Stimulated activated effector memory CD8-positive, alpha-beta T cell treated with anti-CD3 and anti-CD28 coated beads, Interleukin-12 subunit alpha, Interleukin-12 subunit beta, amount 100 ng/mL, for 72 hours (primary cell): ENCODE measurements at regions not wholly inside any gene's neighbourhood (a gene's known extent, or its start where the extent isn't known, plus 50 kb on each side); places are given as distances from the start of the nearest gene placed in this dataset.
"Not testable (repeated sequence)": the region's sequence is repeated elsewhere in the genome, so short reads cannot be mapped to it uniquely, and the experiment has no call there.

Experiments
- ATAC-seq: fragments of 150-1000 bp; cut with Tn5 transposase; 2 replicates; pipeline ENCODE4 v1.10.0; 2021
- DNase-seq, 2 donors: peaks; one replicate each; pipeline ENCODE4 v3.0.0; 2021 to 2022; ENCODE audit warnings: low spot score in 2 of 2
- H3K27ac Mint-ChIP-seq: one replicate; pipeline ENCODE4 v1.8.0; 2022; ENCODE audit warnings: mild to moderate bottlenecking, mixed read lengths
- H3K36me3 Mint-ChIP-seq: one replicate; pipeline ENCODE4 v1.8.0; 2022; ENCODE audit warnings: mild to moderate bottlenecking, mixed read lengths
- H3K4me1 Mint-ChIP-seq: one replicate; pipeline ENCODE4 v1.8.0; 2022; ENCODE audit warnings: mixed read lengths
- H3K4me3 Mint-ChIP-seq: one replicate; pipeline ENCODE4 v1.8.0; 2022; ENCODE audit warnings: mild to moderate bottlenecking, mixed read lengths
- H3K9me3 Mint-ChIP-seq: one replicate; pipeline ENCODE4 v1.8.0; 2022; ENCODE audit warnings: mixed read lengths

- Mint-ChIP-seq H3K36me3 (no peaks in the 10 kb centered on the region), H3K27ac (no peak overlapping the region), H3K4me1 (no peaks in the 10 kb centered on the region), H3K9me3 (no peaks in the 10 kb centered on the region), H3K4me3 (no peak overlapping the region)
- no peak for ATAC-seq
- DNase-seq, result no peak
Observed at GRCh38 chr10:94239696-94240095, 123.0 kb downstream of the NOC3L start.

- H3K9me3 Mint-ChIP-seq, result no peaks in the 10 kb centered on the region
- H3K4me3 Mint-ChIP-seq, result no peak overlapping the region
- no peaks in the 10 kb centered on the region for H3K4me1 Mint-ChIP-seq
- DNase-seq (no peak), ATAC-seq (no peak)
- no peaks in the 10 kb centered on the region for H3K36me3 Mint-ChIP-seq
- no peak overlapping the region for H3K27ac Mint-ChIP-seq
Observed at GRCh38 chr10:94240491-94240890, 122.2 kb downstream of the NOC3L start.

- DNase-seq, result no peak
- no peak for ATAC-seq
- Mint-ChIP-seq H3K9me3 (no peaks in the 10 kb centered on the region), H3K27ac (no peak overlapping the region), H3K36me3 (no peaks in the 10 kb centered on the region), H3K4me3 (no peak overlapping the region), H3K4me1 (no peaks in the 10 kb centered on the region)
Observed at GRCh38 chr10:94240901-94241300, 121.8 kb downstream of the NOC3L start.

- ATAC-seq (no peak), DNase-seq (no peak)
- Mint-ChIP-seq H3K4me3 (no peak overlapping the region), H3K36me3 (no peaks in the 10 kb centered on the region), H3K4me1 (no peaks in the 10 kb centered on the region), H3K27ac (no peak overlapping the region), H3K9me3 (no peaks in the 10 kb centered on the region)
Observed at GRCh38 chr10:94251098-94251497, 111.6 kb downstream of the NOC3L start.

GRCh38 chr10:94251568-94251967 is 111.2 kb downstream of the NOC3L start:
- DNase-seq (no peak), ATAC-seq (no peak)
- no peak overlapping the region for H3K4me3 Mint-ChIP-seq
- H3K4me1 Mint-ChIP-seq, result no peaks in the 10 kb centered on the region
- H3K36me3 Mint-ChIP-seq, result no peaks in the 10 kb centered on the region
- no peaks in the 10 kb centered on the region for H3K9me3 Mint-ChIP-seq
- H3K27ac Mint-ChIP-seq, result no peak overlapping the region

- DNase-seq, H3K9me3 Mint-ChIP-seq, ATAC-seq, H3K4me3 Mint-ChIP-seq, H3K36me3 Mint-ChIP-seq, H3K4me1 Mint-ChIP-seq, H3K27ac Mint-ChIP-seq: not testable (repeated sequence)
Observed at GRCh38 chr10:94257407-94257806, 105.3 kb downstream of the NOC3L start.

GRCh38 chr10:94260455-94260854 is 102.3 kb downstream of the NOC3L start:
- no peaks in the 10 kb centered on the region for H3K9me3 Mint-ChIP-seq

GRCh38 chr10:94264085-94264484 is 98.7 kb downstream of the NOC3L start:
- H3K4me1 Mint-ChIP-seq, result no peaks in the 10 kb centered on the region
- H3K9me3 Mint-ChIP-seq, result no peaks in the 10 kb centered on the region
- ATAC-seq (no peak), DNase-seq (no peak)
- no peak overlapping the region for H3K4me3 Mint-ChIP-seq
- no peaks in the 10 kb centered on the region for H3K36me3 Mint-ChIP-seq
- H3K27ac Mint-ChIP-seq, result no peak overlapping the region

More at GRCh38 chr10:94260455-94260854, 102.3 kb downstream of the NOC3L start:
- H3K4me1 Mint-ChIP-seq, result no peaks in the 10 kb centered on the region
- ATAC-seq (no peak), DNase-seq (no peak)
- no peaks in the 10 kb centered on the region for H3K36me3 Mint-ChIP-seq
- H3K4me3 Mint-ChIP-seq, result no peak overlapping the region
- H3K27ac Mint-ChIP-seq, result no peak overlapping the region

GRCh38 chr10:94266091-94266490 is 96.6 kb downstream of the NOC3L start:
- Mint-ChIP-seq H3K36me3 (no peaks in the 10 kb centered on the region), H3K4me1 (no peaks in the 10 kb centered on the region), H3K4me3 (no peak overlapping the region), H3K27ac (no peak overlapping the region), H3K9me3 (no peaks in the 10 kb centered on the region)
- ATAC-seq, result no peak
- no peak for DNase-seq

GRCh38 chr10:94268652-94269051 is 94.1 kb downstream of the NOC3L start:
- Mint-ChIP-seq H3K4me1 (no peaks in the 10 kb centered on the region), H3K4me3 (no peak overlapping the region), H3K36me3 (no peaks in the 10 kb centered on the region), H3K27ac (no peak overlapping the region), H3K9me3 (peaks cover 14% of the 10 kb centered on the region)
- ATAC-seq (no peak), DNase-seq (no peak)

GRCh38 chr10:94274142-94274787 is 88.5 kb downstream of the NOC3L start:
- Mint-ChIP-seq H3K36me3 (no peaks in the 10 kb centered on the region), H3K4me1 (no peaks in the 10 kb centered on the region), H3K9me3 (peaks cover 14% of the 10 kb centered on the region), H3K4me3 (no peak overlapping the region), H3K27ac (no peak overlapping the region)
- no peak for DNase-seq
- ATAC-seq, result no peak

GRCh38 chr10:94276140-94276539 is 86.6 kb downstream of the NOC3L start:
- Mint-ChIP-seq H3K9me3 (peaks cover 14% of the 10 kb centered on the region), H3K27ac (no peak overlapping the region), H3K4me1 (peaks cover 9% of the 10 kb centered on the region), H3K4me3 (no peak overlapping the region), H3K36me3 (no peaks in the 10 kb centered on the region)
- no peak for ATAC-seq
- no peak for DNase-seq

- H3K4me1 Mint-ChIP-seq, result peaks cover 9% of the 10 kb centered on the region
- no peaks in the 10 kb centered on the region for H3K36me3 Mint-ChIP-seq
- no peak overlapping the region for H3K4me3 Mint-ChIP-seq
- ATAC-seq (no peak), DNase-seq (no peak)
- H3K9me3 Mint-ChIP-seq, result peaks cover 5% of the 10 kb centered on the region
- no peak overlapping the region for H3K27ac Mint-ChIP-seq
Observed at GRCh38 chr10:94277450-94277849, 85.3 kb downstream of the NOC3L start.

GRCh38 chr10:94279835-94280709 is 82.7 kb downstream of the NOC3L start:
- Mint-ChIP-seq H3K36me3 (no peaks in the 10 kb centered on the region), H3K4me1 (peaks cover 9% of the 10 kb centered on the region), H3K27ac (no peak overlapping the region), H3K9me3 (no peaks in the 10 kb centered on the region), H3K4me3 (no peak overlapping the region)
- DNase-seq (peak; percentile 36 to 68), ATAC-seq (peak; percentile 70)

GRCh38 chr10:94281654-94282053 is 81.1 kb downstream of the NOC3L start:
- ATAC-seq, result no peak
- Mint-ChIP-seq H3K36me3 (no peaks in the 10 kb centered on the region), H3K4me1 (peaks cover 9% of the 10 kb centered on the region)

GRCh38 chr10:94282369-94282768 is 80.4 kb downstream of the NOC3L start:
- H3K9me3 Mint-ChIP-seq, result no peaks in the 10 kb centered on the region
- H3K4me1 Mint-ChIP-seq, result peaks cover 9% of the 10 kb centered on the region
- no peak overlapping the region for H3K4me3 Mint-ChIP-seq
- no peak overlapping the region for H3K27ac Mint-ChIP-seq
- no peaks in the 10 kb centered on the region for H3K36me3 Mint-ChIP-seq
- ATAC-seq (no peak), DNase-seq (no peak)

More at GRCh38 chr10:94281654-94282053, 81.1 kb downstream of the NOC3L start:
- DNase-seq, result no peak
- Mint-ChIP-seq H3K4me3 (no peak overlapping the region), H3K9me3 (no peaks in the 10 kb centered on the region), H3K27ac (no peak overlapping the region)
